ENCODE measurements at regions not wholly inside any gene's neighbourhood (a gene's known extent, or its start where the extent isn't known, plus 50 kb on each side); places are given as distances from the start of the nearest gene placed in this dataset.

DNA sequence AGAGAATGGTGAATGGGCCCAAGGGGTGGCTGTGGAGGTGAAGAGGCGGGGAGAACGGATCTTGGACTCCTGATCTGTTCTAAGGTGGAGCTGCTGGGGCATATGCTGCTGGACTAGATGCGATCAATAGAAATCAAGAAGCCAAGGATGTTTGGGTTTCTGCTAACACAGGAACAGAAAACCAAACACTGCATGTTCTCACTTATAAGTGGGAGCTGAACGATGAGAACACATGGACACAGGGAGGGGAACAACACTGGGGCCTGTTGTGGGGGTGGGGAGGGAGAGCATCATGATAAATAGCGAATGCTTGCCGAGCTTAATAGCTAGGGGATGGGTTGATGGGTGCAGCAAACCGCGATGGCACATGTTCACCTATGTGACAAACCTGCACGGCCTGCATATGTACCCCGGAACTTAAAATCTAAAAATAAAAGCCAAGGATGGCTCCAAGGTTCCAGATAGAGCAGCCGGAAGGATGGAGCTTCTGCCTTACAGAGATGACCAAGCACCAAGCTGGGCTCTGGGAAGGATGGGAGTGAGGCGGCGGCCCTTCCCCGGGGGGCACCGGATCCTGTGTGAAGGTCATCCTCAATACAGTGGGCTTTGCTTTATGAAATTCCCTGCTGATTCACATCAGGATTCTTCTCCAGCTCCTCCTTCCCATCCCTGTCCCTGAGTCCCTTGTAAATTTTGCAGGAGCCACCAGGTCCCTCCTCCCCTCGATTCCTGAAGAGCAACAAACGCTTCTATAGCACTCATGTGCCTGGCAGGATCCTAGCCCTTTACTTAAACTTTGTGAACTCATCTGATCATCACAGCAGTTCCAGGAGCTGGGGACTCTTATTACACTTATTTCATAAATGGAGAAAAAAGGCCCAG, 109.2 kb upstream of the PTPN1 start:
- CTCF ChIA-PET, result interaction anchor here (2.3 kb wide), 1 partner anchor 63 kb away, joined by 9 read pairs; no protein-coding TSS in a partner anchor
- no peak for ATAC-seq
- Mint-ChIP-seq H3K4me3 (no peak overlapping the region), H3K27ac (no peak overlapping the region), H3K9me3 (ENCODE audit: insufficient read depth) (no peaks in the 10 kb centered on the region), H3K36me3 (ENCODE audit: low read depth) (no peaks in the 10 kb centered on the region), H3K27me3 (ENCODE audit: low read depth) (peaks cover 29% of the 10 kb centered on the region), H3K4me1 (ENCODE audit: low read depth) (peaks cover 6% of the 10 kb centered on the region)
- no peak for DNase-seq
- POLR2A ChIA-PET, result no interaction called here

DNA sequence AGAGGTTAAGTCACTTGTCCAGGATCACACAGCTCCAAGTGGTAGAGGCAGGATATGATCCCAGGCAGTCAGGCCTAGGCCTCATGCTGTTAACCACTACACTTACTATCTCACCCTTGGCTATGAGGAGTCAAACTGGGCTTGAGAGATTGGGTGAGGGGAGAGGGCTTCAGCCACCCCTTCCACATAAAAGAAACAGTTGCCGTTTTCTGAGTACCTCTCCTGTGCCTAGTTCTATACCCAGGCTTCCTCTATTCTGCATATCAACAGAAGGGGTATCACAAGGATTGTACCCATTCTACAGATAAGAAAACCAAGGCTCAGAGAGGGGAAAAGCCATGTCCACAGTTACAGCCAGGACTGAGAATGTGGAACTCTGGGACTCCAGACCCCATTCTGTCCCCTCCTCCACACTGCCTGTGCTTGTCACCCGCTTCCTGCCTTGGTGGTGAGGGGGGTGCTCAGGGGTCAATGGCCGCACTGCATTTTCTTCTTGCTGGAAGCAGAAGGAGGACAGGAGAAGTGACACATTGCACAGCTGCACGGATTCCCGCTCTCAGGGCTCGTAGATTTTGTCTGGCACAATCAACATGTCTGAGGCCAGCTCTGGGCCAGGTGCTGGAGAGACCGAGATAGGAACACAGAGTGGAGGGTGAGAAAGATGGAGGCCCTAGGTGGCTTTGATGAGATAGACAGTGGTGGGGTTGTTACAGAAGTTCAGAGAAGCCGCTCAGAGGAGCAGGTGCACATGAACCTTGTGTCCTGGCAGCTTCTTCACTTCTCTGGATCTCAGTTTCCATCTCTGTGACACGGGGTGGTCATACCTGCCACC, 108.4 kb upstream of the PTPN1 start:
- no peak overlapping the region for H3K4me3 Mint-ChIP-seq
- H3K4me1 Mint-ChIP-seq (ENCODE audit: low read depth), result peaks cover 6% of the 10 kb centered on the region
- ChIA-PET CTCF (interaction anchor here (2.3 kb wide), 1 partner anchor 62 kb away, joined by 9 read pairs; no protein-coding TSS in a partner anchor), POLR2A (no interaction called here)
- ATAC-seq (no peak), DNase-seq (no peak)
- no peak overlapping the region for H3K27ac Mint-ChIP-seq
- H3K36me3 Mint-ChIP-seq (ENCODE audit: low read depth), result no peaks in the 10 kb centered on the region
- H3K27me3 Mint-ChIP-seq (ENCODE audit: low read depth), result peaks cover 33% of the 10 kb centered on the region
- H3K9me3 Mint-ChIP-seq (ENCODE audit: insufficient read depth), result no peaks in the 10 kb centered on the region

DNA sequence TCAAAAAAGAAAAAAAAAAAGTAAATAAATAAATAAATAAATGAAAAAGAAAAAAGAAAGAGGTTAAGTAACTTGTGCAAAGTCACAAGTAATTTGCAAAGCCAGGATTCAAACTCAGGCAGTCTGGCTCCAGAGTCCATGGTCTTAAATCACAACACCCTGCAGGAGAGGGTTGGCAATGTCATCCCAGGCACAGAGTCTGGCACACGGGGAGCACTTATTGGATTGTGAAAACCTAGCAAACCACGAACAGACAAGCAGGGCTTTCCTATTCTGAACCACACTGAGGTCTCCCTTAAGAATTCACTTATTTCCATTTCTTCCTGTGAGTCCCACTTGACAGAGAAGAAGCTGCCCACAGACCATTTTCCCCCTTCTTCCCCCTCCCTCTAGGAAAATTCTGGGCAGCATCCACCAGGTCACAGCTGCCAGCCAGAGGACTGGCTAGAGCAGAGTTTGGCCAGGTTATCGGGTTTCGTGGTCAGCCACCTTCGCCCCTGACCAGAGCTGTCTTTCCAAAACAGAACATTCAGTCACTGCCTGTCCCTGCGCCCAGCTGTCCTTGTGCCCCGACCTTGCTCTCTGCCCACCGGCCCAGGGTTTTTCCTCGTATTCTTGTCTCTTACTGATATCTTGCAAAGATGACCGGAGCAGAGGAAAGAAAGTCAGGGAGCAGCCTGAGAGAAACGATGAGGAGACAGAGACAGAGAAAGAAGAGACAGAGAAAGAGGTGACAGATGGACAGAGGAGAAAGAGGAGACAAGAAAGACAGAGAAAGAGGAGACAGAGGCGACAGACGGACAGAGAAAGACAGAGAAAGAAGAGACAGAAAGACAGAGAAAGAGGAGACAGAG, 106.4 kb upstream of the PTPN1 start:
- Mint-ChIP-seq H3K4me1 (ENCODE audit: low read depth) (peaks cover 6% of the 10 kb centered on the region), H3K27ac (no peak overlapping the region), H3K27me3 (ENCODE audit: low read depth) (peaks cover 36% of the 10 kb centered on the region), H3K4me3 (no peak overlapping the region), H3K9me3 (ENCODE audit: insufficient read depth) (no peaks in the 10 kb centered on the region), H3K36me3 (ENCODE audit: low read depth) (no peaks in the 10 kb centered on the region)
- POLR2A ChIA-PET, result no interaction called here
- ATAC-seq (no peak), DNase-seq (no peak)
- CTCF ChIA-PET, result no interaction called here

DNA sequence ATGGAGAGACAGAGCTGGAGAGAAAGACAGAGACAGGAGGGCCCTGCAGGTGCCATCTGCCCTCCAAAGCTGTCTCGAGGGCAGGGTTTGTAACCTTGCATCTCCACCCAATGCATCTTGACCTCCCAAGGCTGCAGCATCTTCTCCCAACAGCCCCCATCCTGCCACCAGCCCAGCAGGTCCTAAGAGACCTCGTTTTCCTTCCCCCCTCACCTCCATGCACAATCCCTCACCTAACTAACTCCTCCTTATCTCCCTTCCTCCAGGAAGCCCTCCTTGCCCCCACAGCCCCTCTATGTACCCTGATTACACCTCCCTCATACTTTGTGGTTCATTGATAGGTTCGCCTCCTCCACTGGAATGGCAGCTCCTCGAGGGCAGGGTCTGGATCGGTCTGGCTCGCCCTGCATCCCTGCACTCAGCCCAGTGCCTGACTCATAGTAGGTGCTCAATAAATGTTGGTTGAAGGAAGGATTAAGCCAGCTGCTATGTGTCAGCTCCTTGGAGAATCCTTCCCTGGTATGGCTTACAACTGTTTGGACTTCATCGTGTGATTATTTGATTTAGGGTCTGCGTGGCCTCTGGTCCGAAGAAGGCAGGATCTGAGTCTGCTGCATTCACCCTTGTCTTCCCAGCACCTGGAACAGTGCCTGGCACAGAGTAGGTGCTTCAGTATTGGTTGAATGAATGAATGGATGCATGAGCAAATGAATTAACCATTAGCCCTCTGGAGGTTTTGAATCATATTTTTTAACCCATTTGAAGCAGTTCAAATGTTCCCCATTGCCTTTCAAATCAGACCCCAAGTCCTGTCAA, 105.6 kb upstream of the PTPN1 start:
- peaks cover 40% of the 10 kb centered on the region for H3K27me3 Mint-ChIP-seq (ENCODE audit: low read depth)
- DNase-seq (no peak), ATAC-seq (no peak)
- ChIA-PET CTCF (no interaction called here), POLR2A (no interaction called here)
- peaks cover 6% of the 10 kb centered on the region for H3K4me1 Mint-ChIP-seq (ENCODE audit: low read depth)
- H3K36me3 Mint-ChIP-seq (ENCODE audit: low read depth), result no peaks in the 10 kb centered on the region
- H3K9me3 Mint-ChIP-seq (ENCODE audit: insufficient read depth), result no peaks in the 10 kb centered on the region
- no peak overlapping the region for H3K4me3 Mint-ChIP-seq
- H3K27ac Mint-ChIP-seq, result no peak overlapping the region

DNA sequence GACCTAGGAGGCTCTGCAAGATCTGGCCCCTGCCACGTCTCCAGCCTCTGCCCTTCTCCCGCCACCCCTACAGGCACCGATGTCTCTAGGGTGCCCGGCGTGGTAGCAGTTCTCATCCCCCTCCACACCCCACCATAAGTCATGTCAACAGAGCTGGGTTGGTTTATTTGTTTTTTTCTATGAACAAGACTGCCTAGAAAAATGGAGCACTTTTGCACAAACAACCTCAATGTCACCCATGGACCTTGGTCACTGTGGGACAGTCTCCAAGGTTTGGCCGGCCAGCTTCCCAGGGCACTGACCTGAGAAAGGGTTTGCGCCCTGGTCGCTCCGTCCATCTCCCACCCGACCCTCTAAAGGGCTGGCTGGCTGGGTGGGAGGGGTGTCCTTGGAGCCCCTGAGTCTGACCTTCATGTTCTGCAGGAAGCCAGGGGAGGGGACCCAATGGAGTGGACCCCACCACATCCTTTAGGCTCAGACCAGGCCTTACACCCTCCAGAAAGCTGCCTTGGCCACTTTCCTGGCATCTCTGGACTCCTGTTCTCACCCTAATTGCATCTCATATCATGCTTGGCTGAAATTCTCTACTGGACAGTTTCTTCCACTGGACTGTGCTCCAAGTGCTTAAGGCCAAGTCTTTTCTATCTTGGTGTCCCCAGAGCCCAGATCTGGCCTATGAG, 104.8 kb upstream of the PTPN1 start:
- H3K9me3 Mint-ChIP-seq (ENCODE audit: insufficient read depth), result no peaks in the 10 kb centered on the region
- no peaks in the 10 kb centered on the region for H3K36me3 Mint-ChIP-seq (ENCODE audit: low read depth)
- DNase-seq, result no peak
- H3K4me1 Mint-ChIP-seq (ENCODE audit: low read depth), result peaks cover 2% of the 10 kb centered on the region
- no peak overlapping the region for H3K27ac Mint-ChIP-seq
- H3K27me3 Mint-ChIP-seq (ENCODE audit: low read depth), result peaks cover 40% of the 10 kb centered on the region
- ATAC-seq, result no peak
- CTCF ChIA-PET, result no interaction called here
- POLR2A ChIA-PET, result no interaction called here
- no peak overlapping the region for H3K4me3 Mint-ChIP-seq

DNA sequence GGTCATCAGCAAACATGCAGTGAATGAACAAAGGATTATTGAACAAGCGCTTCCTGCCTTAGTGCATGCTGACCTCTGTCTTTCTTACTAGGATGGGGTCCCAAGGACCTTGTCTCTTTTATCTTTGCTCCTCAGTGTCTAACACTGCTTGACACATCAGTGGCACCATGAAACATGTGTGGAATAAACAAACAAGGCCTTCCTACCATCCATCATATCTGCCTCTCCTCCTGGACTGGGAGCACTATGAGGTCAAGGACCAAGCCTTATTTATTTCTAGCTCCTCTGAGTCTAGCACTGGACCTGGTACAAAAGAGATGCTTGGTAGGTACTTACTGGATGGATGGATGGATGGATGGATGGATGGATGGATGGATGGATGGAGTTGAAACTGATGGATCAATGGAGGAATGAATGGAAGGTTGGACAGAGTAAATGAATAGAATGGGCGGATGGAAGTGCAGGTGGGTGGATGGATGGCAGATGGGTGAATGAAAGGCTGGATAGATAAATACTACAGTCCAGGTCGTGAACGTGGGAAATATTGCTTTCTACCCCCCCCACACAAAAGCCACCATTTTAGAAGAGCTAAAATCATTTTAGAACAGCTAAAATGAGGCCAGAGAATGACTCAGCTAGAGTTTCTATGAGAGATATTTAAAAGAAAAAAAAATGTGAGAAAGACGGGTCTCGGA, 104.1 kb upstream of the PTPN1 start:
- H3K4me1 Mint-ChIP-seq (ENCODE audit: low read depth), result peaks cover 2% of the 10 kb centered on the region
- peaks cover 36% of the 10 kb centered on the region for H3K27me3 Mint-ChIP-seq (ENCODE audit: low read depth)
- ChIA-PET POLR2A (no interaction called here), CTCF (no interaction called here)
- H3K27ac Mint-ChIP-seq, result no peak overlapping the region
- no peaks in the 10 kb centered on the region for H3K9me3 Mint-ChIP-seq (ENCODE audit: insufficient read depth)
- DNase-seq (no peak), ATAC-seq (no peak)
- no peak overlapping the region for H3K4me3 Mint-ChIP-seq
- no peaks in the 10 kb centered on the region for H3K36me3 Mint-ChIP-seq (ENCODE audit: low read depth)

DNA sequence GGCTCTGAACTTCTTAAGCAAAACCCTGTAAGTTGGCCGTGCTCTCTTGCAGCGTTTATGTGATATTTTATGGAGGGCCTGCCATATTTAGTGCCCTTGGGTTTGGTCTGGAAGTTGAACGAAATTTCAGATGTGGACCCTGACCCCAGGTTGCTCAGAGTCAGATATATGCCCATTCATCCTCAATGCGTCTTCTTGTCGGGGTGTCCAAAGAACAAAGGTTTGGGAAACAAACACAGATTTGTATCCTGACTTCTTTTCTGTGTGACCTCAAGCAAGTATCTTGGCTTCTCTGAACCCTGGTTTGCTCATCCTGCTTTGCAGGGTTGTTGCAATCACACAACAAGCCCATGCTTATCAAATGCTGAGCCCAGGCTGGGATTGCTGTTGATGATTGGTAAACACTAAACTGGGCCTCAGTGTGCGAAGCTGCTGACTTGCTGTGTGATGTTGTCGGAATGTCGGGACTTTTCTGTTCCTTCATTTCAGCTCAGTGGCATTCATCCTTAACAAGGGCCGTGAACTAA, 103.5 kb upstream of the PTPN1 start:
- CTCF ChIA-PET, result no interaction called here
- DNase-seq (no peak), ATAC-seq (no peak)
- POLR2A ChIA-PET, result no interaction called here
- Mint-ChIP-seq H3K36me3 (ENCODE audit: low read depth) (no peaks in the 10 kb centered on the region), H3K27me3 (ENCODE audit: low read depth) (peaks cover 36% of the 10 kb centered on the region), H3K4me3 (no peak overlapping the region), H3K9me3 (ENCODE audit: insufficient read depth) (no peaks in the 10 kb centered on the region), H3K27ac (no peak overlapping the region), H3K4me1 (ENCODE audit: low read depth) (peaks cover 2% of the 10 kb centered on the region)

DNA sequence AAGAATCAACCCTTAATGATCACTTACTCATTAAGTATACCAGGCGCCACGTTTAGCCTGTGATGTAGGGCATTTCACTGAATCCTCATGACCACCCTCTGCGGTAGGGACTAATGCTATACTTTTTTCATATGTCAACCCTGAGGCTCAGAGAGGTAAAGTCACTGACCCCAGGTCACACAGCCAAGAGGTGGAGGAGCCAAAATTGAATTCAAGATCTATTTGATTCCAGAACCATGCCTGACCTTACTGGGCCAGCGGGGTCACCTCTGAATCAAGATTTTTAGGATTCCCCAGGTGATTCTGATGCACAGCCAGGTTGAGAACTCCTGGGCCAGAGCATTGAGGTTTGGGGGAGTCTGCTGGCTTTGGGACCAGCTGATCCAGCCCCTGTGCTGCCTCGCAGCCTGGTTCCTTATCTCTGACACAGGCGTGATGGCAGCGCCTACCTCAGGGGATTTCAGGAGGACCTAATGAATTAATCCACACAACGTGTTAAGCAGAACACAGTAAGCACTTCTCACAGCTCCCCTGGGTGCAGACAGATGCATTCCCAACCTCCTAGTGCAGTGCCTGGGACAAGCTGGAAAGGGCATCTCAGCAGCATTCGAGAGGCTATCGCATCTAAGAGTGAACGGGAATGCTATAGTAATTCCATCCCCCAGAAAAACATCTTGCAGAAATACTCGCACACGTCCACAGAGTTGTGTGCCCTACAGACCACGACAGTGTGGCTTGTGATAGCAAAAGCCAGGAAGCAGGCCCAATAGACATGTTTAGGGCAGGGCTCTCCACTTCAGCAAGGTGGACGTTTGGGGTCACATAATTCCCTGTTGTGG, 101.4 kb upstream of the PTPN1 start:
- no peaks in the 10 kb centered on the region for H3K36me3 Mint-ChIP-seq (ENCODE audit: low read depth)
- no peak for DNase-seq
- ATAC-seq, result no peak
- ChIA-PET POLR2A (no interaction called here), CTCF (no interaction called here)
- H3K4me3 Mint-ChIP-seq, result no peak overlapping the region
- peaks cover 2% of the 10 kb centered on the region for H3K4me1 Mint-ChIP-seq (ENCODE audit: low read depth)
- no peaks in the 10 kb centered on the region for H3K9me3 Mint-ChIP-seq (ENCODE audit: insufficient read depth)
- H3K27me3 Mint-ChIP-seq (ENCODE audit: low read depth), result peaks cover 42% of the 10 kb centered on the region
- no peak overlapping the region for H3K27ac Mint-ChIP-seq

DNA sequence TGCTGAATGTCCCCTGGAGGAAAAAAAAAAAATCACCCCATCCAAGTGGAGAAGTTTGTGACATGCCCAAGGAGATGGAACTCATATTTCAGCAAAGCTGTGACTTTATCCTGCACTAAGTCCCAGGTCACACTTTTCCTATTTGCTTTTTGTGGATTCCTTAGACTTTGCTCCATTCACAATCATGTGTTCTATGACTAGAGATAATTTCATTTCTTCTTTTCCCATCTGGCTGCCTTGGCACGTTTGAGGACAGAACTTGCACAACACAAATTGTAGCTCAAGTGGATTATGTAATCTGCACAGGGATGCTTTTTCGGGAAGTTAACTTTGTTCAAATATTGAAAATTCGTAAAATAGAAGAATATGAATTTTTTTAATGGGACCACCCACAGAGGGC, 100.7 kb upstream of the PTPN1 start:
- Mint-ChIP-seq H3K27ac (no peak overlapping the region), H3K4me1 (ENCODE audit: low read depth) (no peaks in the 10 kb centered on the region), H3K4me3 (no peak overlapping the region), H3K36me3 (ENCODE audit: low read depth) (no peaks in the 10 kb centered on the region), H3K27me3 (ENCODE audit: low read depth) (peaks cover 35% of the 10 kb centered on the region), H3K9me3 (ENCODE audit: insufficient read depth) (no peaks in the 10 kb centered on the region)
- DNase-seq, result no peak
- ChIA-PET POLR2A (no interaction called here), CTCF (no interaction called here)
- ATAC-seq, result no peak

DNA sequence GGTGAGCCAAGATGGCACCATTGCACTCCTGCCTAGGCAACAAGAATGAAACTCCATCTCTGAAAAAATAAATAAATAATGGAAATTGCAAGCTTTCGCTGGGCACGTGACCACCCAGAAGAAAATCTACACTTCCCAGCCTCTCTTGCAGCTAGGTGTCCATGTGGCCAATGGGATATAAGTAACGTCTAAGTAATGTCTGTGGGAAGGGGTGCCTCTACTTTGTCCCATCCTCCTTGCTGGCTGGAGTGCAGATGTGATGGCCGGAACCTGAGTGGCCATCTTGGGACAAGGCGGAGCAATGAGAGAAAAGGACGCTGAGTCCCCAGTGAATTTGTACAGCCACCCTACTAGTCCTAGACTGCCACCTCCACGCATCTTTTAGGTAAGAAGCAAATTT, 99.8 kb upstream of the PTPN1 start:
- Mint-ChIP-seq H3K4me1 (ENCODE audit: low read depth) (no peaks in the 10 kb centered on the region), H3K27ac (no peak overlapping the region), H3K36me3 (ENCODE audit: low read depth) (no peaks in the 10 kb centered on the region), H3K4me3 (no peak overlapping the region), H3K9me3 (ENCODE audit: insufficient read depth) (no peaks in the 10 kb centered on the region), H3K27me3 (ENCODE audit: low read depth) (peaks cover 27% of the 10 kb centered on the region)
- POLR2A ChIA-PET, result no interaction called here
- DNase-seq (no peak), ATAC-seq (no peak)
- CTCF ChIA-PET, result no interaction called here

All from activated CD8-positive, alpha-beta T cell treated with anti-CD3 and anti-CD28 coated beads, Interleukin-2, amount 10 ng/mL, durations not matched to agents 7 days and 5 days (primary cell).